A549 (cell line): ENCODE measurements at regions not wholly inside any gene's neighbourhood (a gene's known extent, or its start where the extent isn't known, plus 50 kb on each side); places are given as distances from the start of the nearest gene placed in this dataset.

ENCODE experiments used
- CTCF ChIP-seq: fragments of >200 bp; sonication (Bioruptor Twin); formaldehyde crosslinking; IDR thresholded peaks from 3 replicates; pipeline ENCODE4 v1.5.1; 2016
- HOXB5 ChIP-seq: fragments of 250-450 bp; sonication (Bioruptor Pico); IDR thresholded peaks from 2 replicates; pipeline ENCODE4 v1.5.0; 2020; ENCODE audit warnings: mild to moderate bottlenecking, moderate library complexity
- NR3C1 ChIP-seq: fragments of >200 bp; sonication (Bioruptor Twin); formaldehyde crosslinking; IDR thresholded peaks from 3 replicates; pipeline ENCODE4 v1.6.1; 2017
- PHF8 ChIP-seq: fragments of 200-600 bp; sonication (generic); IDR thresholded peaks from 2 replicates; pipeline ENCODE4 v1.6.1; 2016; ENCODE audit warnings: low read depth, mild to moderate bottlenecking, antibody characterized with exemption, moderate library complexity, borderline replicate concordance
- POLR2A ChIP-seq: IDR thresholded peaks from 2 replicates; pipeline ENCODE4 v1.6.1; 2012; ENCODE audit warnings: mild to moderate bottlenecking, low read length
- SMC3 ChIP-seq: fragments of >200 bp; sonication (Bioruptor Twin); formaldehyde crosslinking; IDR thresholded peaks from 3 replicates; pipeline ENCODE4 v1.6.1; 2018; ENCODE audit warnings: inconsistent platforms
- ZC3H11A ChIP-seq: fragments of 450-650 bp; IDR thresholded peaks from 2 replicates; pipeline ENCODE4 v1.6.1; 2014; ENCODE audit warnings: antibody characterized with exemption, mild to moderate bottlenecking

- no peak for TF ChIP-seq HOXB5
- no peak for TF ChIP-seq SMC3
- TF ChIP-seq CTCF, result no peak
- TF ChIP-seq ZC3H11A, result no peak
- TF ChIP-seq NR3C1, result no peak
- no peak for TF ChIP-seq PHF8
- no peak for TF ChIP-seq POLR2A
These were observed 198.7 kb downstream of the MEIS1 start for GRCh38 chr2:66633631-66634030.
